Endothelial cell of umbilical vein (primary cell): ENCODE measurements at regions not wholly inside any gene's neighbourhood (a gene's known extent, or its start where the extent isn't known, plus 50 kb on each side); places are given as distances from the start of the nearest gene placed in this dataset.

Experiments used
- BruUV-seq: library from RNA; stranded (reverse); fragments of 400-500 nt; replicated peaks from 2 replicates; lab custom pipeline; 2021; lab: Mats Ljungman, UMichigan
- CTCF ChIA-PET: fragments of 300-600, 350-600 bp; sonication (Branson Sonifier 250); formaldehyde crosslinking; loops from one replicate; lab custom pipeline; 2021; ENCODE audit warnings: antibody characterized with exemption, inconsistent platforms; lab: Charles Lee
- POLR2A ChIA-PET: fragments of 300-600, 350-600 bp; sonication (Branson Sonifier 250); formaldehyde crosslinking; loops from one replicate; lab custom pipeline; 2021; ENCODE audit warnings: antibody characterized with exemption, inconsistent platforms; lab: Charles Lee
- DNase-seq: peaks from one replicate; pipeline ENCODE4 v3.0.0-alpha.2; 2011; ENCODE audit warnings: low read depth, low spot score
- FAIRE-seq: peaks from 2 replicates; lab custom pipeline; 2011; peaks lifted over from hg19 to GRCh38; lab: Jason Lieb, UNC
- H2AFZ ChIP-seq: 2 replicates; pipeline ENCODE4 v1.6.0; 2012; ENCODE audit warnings: low read depth, low read length, control low read depth, inconsistent platforms
- H3K27ac ChIP-seq: 2 replicates; pipeline ENCODE4 v1.5.1; 2011; ENCODE audit warnings: low read depth, mild to moderate bottlenecking, control low read depth, low read length, moderate library complexity; ENCODE audit not compliant: insufficient read depth
- H3K27me3 ChIP-seq, 2 experiments: 2 replicates each; pipeline versions ENCODE4 v1.6.0 to v1.6.1; 2011; ENCODE audit warnings: low read length in 2 of 2, mixed read lengths in 1 of 2; ENCODE audit not compliant: control insufficient read depth in 2 of 2, insufficient read depth in 2 of 2
- H3K36me3 ChIP-seq, 2 experiments: 2 replicates in 1 of 2; 3 replicates in 1 of 2; pipeline ENCODE4 v1.5.1; 2011; ENCODE audit warnings: low read length in 2 of 2, mild to moderate bottlenecking in 1 of 2, moderate library complexity in 1 of 2; ENCODE audit not compliant: control insufficient read depth in 2 of 2, insufficient read depth in 2 of 2; ENCODE audit errors: extremely low read depth in 1 of 2
- H3K4me1 ChIP-seq: 3 replicates; pipeline ENCODE4 v1.5.1; 2011; ENCODE audit warnings: mild to moderate bottlenecking, low read length; ENCODE audit not compliant: control insufficient read depth, insufficient read depth; ENCODE audit errors: extremely low read depth
- H3K4me2 ChIP-seq: 2 replicates; pipeline ENCODE4 v1.6.1; 2011; ENCODE audit warnings: low read length, control low read depth, mixed read lengths; ENCODE audit not compliant: insufficient read depth
- H3K4me3 ChIP-seq, 3 experiments: fragments of 200-600 bp in 1 of 3; sonication (generic), shearing (Covaris generic) in 1 of 3; replicated peaks in 1 of 3; 2 replicates each; pipeline ENCODE4 v1.5.1; 2011 to 2016; ENCODE audit warnings: control low read depth in 3 of 3, low read length in 3 of 3, mild to moderate bottlenecking in 2 of 3, inconsistent platforms in 1 of 3, low read depth in 1 of 3, moderate library complexity in 1 of 3; ENCODE audit not compliant: insufficient read depth in 1 of 3
- H3K79me2 ChIP-seq: 2 replicates; pipeline ENCODE4 v1.6.0; 2012; ENCODE audit warnings: low read length, inconsistent platforms; ENCODE audit not compliant: control insufficient read depth, insufficient read depth
- H3K9ac ChIP-seq: replicated peaks from 2 replicates; pipeline ENCODE3; 2011; ENCODE audit warnings: low read length, control low read depth; ENCODE audit not compliant: insufficient read depth; ENCODE audit errors: extremely low read depth
- H3K9me1 ChIP-seq: replicated peaks from 3 replicates; pipeline ENCODE4 v1.6.0; 2011; ENCODE audit warnings: mild to moderate bottlenecking, low read length; ENCODE audit not compliant: control insufficient read depth, insufficient read depth; ENCODE audit errors: extremely low read depth
- H3K9me3 ChIP-seq: replicated peaks from 2 replicates; pipeline ENCODE4 v1.5.1; 2012; ENCODE audit warnings: low read length, inconsistent platforms; ENCODE audit not compliant: control insufficient read depth, insufficient read depth
- H4K20me1 ChIP-seq: replicated peaks from 2 replicates; pipeline ENCODE3; 2011; ENCODE audit warnings: mild to moderate bottlenecking, low read length; ENCODE audit not compliant: control insufficient read depth, insufficient read depth; ENCODE audit errors: extremely low read depth
- CTCF ChIP-seq, 2 donors: IDR thresholded peaks; 1 replicate in 1 of 2; 2 replicates in 1 of 2; pipeline ENCODE4 v1.5.1; 2011; ENCODE audit warnings: low read length in 2 of 2, mild to moderate bottlenecking in 2 of 2, moderate library complexity in 2 of 2, control low read depth in 1 of 2, inconsistent platforms in 1 of 2, low read depth in 1 of 2; ENCODE audit not compliant: insufficient read depth in 1 of 2; ENCODE audit errors: extremely low read depth in 1 of 2
- EZH2 ChIP-seq: IDR thresholded peaks from 2 replicates; pipeline ENCODE4 v1.6.1; 2012; ENCODE audit warnings: borderline replicate concordance, low read depth, mild to moderate bottlenecking, moderate library complexity, low read length, inconsistent platforms; ENCODE audit not compliant: severe bottlenecking
- FOS ChIP-seq: IDR thresholded peaks from 2 replicates; pipeline ENCODE4 v1.6.1; 2011; ENCODE audit warnings: mild to moderate bottlenecking, low read length, moderate library complexity, borderline replicate concordance; ENCODE audit not compliant: insufficient read depth
- GATA2 ChIP-seq: IDR thresholded peaks from 2 replicates; pipeline ENCODE4 v1.7.0; 2011; ENCODE audit warnings: low read depth, mild to moderate bottlenecking, moderate library complexity, mixed read lengths, low read length; ENCODE audit not compliant: insufficient read length, insufficient read depth
- JUN ChIP-seq: IDR thresholded peaks from 2 replicates; pipeline ENCODE4 v1.6.1; 2011; ENCODE audit warnings: borderline replicate concordance, low read depth; ENCODE audit not compliant: insufficient read length, insufficient read depth
- MAX ChIP-seq: IDR thresholded peaks from 2 replicates; pipeline ENCODE4 v1.6.1; 2011; ENCODE audit not compliant: insufficient read depth, insufficient read length
- MYC ChIP-seq: IDR thresholded peaks from one replicate; pipeline ENCODE4 v1.6.1; 2011; ENCODE audit warnings: mild to moderate bottlenecking, low read depth, low read length
- POLR2A ChIP-seq: IDR thresholded peaks from 2 replicates; pipeline ENCODE4 v1.6.1; 2012; ENCODE audit warnings: low read depth, mild to moderate bottlenecking, control low read depth, low read length
- POLR2AphosphoS5 ChIP-seq: IDR thresholded peaks from 2 replicates; pipeline ENCODE4 v1.6.1; 2012; ENCODE audit warnings: low read depth, mild to moderate bottlenecking, control low read depth, low read length, moderate library complexity; ENCODE audit not compliant: insufficient read depth
- dilution Hi-C: fragments of 300-500 bp; cut with MboI; formaldehyde crosslinking; loops from one replicate; pipeline ENCODE4 v1.15.0; 2019; ENCODE audit warnings: low sequenced_read_pairs; ENCODE audit not compliant: extremely low pct_ligation_motif_present
- intact Hi-C: fragments of 100-400 bp; cut with micrococcal nuclease; formaldehyde crosslinking; loops from one replicate; pipeline ENCODE4 v1.10.0; 2022

DNA sequence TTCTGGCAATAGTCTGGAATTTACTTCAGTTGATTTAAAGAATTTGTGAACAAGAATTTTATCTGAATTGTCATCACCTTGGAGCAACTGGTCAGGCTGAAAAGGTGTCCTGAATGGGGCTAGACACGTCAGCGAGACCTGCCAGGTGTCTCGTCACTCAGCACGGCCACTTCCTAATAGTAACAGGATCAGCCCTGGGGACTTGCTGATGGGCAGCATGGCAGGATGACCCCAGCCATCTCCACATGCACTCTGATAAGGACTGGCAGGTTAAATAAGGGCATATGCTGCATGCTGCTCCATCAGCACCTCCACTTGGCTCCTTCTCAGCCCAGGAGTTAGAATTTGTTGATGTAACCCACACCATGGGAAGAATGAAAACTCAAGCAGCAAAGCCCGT, 224.2 kb downstream of the FOXO1 start:
- Histone ChIP-seq H3K79me2 (no peaks in the 10 kb centered on the region), H3K9me3 (no peaks in the 10 kb centered on the region), H3K4me2 (no peak overlapping the region), H3K9ac (no peak overlapping the region), H3K27me3 (no peaks in the 10 kb centered on the region), H3K9me1 (no peaks in the 10 kb centered on the region), H3K4me1 (peaks cover 59% of the 10 kb centered on the region), H2AFZ (no peak overlapping the region), H4K20me1 (no peaks in the 10 kb centered on the region), H3K4me3 (no peak overlapping the region), H3K36me3 (no peaks in the 10 kb centered on the region), H3K27ac (no peak overlapping the region)
- BruUV-seq, result no TSS peak
- ChIA-PET CTCF (no interaction called here), POLR2A (no interaction called here)
- no peak for TF ChIP-seq JUN
- no peak for TF ChIP-seq POLR2AphosphoS5
- no peak for TF ChIP-seq FOS
- TF ChIP-seq EZH2, result no peak
- TF ChIP-seq MAX, result no peak
- no peak for TF ChIP-seq GATA2
- no peak for TF ChIP-seq MYC
- TF ChIP-seq POLR2A, result no peak
- no peak for TF ChIP-seq CTCF (IDR thresholded peaks at IDR 0.05; ENCODE audit: extremely low read depth in 1 of 2, insufficient read depth in 1 of 2, low read depth in 1 of 2, low read length in 2 of 2)
- FAIRE-seq, result no peak
- dilution Hi-C loops (no loop called here), intact Hi-C loops (loop anchor here (10.0 kb wide), 1 partner anchor 757 kb away; no protein-coding TSS in a partner anchor)
- peak; percentile 9 for DNase-seq
